ENCODE measurements at regions not wholly inside any gene's neighbourhood (a gene's known extent, or its start where the extent isn't known, plus 50 kb on each side); places are given as distances from the start of the nearest gene placed in this dataset.

DNA sequence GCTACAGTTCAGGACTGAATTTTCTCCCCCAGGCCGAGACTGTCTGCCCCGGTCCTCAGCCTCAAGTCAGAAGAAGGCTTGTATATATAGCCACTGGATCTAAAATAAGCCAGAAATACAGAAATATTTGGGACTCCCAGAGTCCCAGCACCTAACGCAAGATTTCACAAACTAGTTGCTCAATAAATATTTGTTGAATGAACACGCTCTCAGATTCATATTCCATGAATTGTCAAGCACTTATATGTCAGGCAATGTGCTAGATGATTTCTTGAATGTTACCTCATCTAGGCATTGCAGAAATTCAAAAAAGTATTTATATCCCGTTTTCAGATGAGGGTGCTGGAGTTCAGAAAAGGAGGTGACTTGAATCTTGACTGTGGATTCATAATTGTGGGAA is 163.7 kb upstream of the KLHL29 start:
- Histone ChIP-seq H3K4me1 (ENCODE audit: control insufficient read depth in 3 of 3, insufficient read depth in 3 of 3, low read length in 3 of 3) (no peaks in the 10 kb centered on the region), H3K4me3 (ENCODE audit: low read length in 3 of 3) (no peak overlapping the region), H3K9me3 (ENCODE audit: control insufficient read depth in 3 of 3, low read length in 3 of 3) (no peaks in the 10 kb centered on the region), H3K9ac (ENCODE audit: low read depth in 1 of 3, low read length in 3 of 3) (no peak overlapping the region), H3K36me3 (ENCODE audit: control insufficient read depth in 3 of 3, insufficient read depth in 3 of 3, low read length in 3 of 3) (no peaks in the 10 kb centered on the region), H3K27ac (ENCODE audit: low read depth, low read length) (no peak overlapping the region), H3K27me3 (ENCODE audit: control insufficient read depth in 3 of 3, insufficient read depth in 3 of 3, low read length in 3 of 3) (no peaks in the 10 kb centered on the region)

- H3K9me3 ChIP-seq (ENCODE audit: control insufficient read depth in 3 of 3, low read length in 3 of 3) = no peaks in the 10 kb centered on the region
- H3K36me3 ChIP-seq (ENCODE audit: control insufficient read depth in 3 of 3, insufficient read depth in 3 of 3, low read length in 3 of 3) = no peaks in the 10 kb centered on the region
- H3K4me3 ChIP-seq (ENCODE audit: low read length in 3 of 3) = no peak overlapping the region
- no peaks in the 10 kb centered on the region for H3K27me3 ChIP-seq (ENCODE audit: control insufficient read depth in 3 of 3, insufficient read depth in 3 of 3, low read length in 3 of 3)
- H3K4me1 ChIP-seq (ENCODE audit: control insufficient read depth in 3 of 3, insufficient read depth in 3 of 3, low read length in 3 of 3) = no peaks in the 10 kb centered on the region
- H3K27ac ChIP-seq (ENCODE audit: low read depth, low read length) = no peak overlapping the region
- H3K9ac ChIP-seq (ENCODE audit: low read depth in 1 of 3, low read length in 3 of 3) = no peak overlapping the region
Observed at GRCh38 chr2:23221901-23222300, 163.1 kb upstream of the KLHL29 start.

DNA sequence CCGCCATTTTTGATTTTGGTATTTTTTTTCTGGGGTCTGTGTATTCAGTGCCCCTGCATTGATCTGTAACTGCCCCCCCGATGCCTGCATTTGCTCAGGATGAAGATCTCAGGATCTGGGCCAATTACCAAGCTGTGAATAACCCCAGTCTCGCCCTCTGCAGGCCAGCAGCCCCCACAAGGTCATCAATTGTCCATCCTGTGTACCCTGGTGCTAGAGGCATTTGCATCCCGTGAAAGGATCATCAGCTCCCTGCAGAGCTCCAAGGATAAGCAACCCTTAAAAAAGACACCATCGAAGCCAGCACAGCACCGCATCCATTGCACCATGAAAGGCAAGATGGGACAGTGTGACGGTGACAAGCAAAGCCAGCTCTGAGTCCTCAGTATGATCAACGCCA is 154.1 kb upstream of the KLHL29 start:
- H3K9ac ChIP-seq (ENCODE audit: low read depth in 1 of 3, low read length in 3 of 3) = no peak overlapping the region
- no peaks in the 10 kb centered on the region for H3K36me3 ChIP-seq (ENCODE audit: control insufficient read depth in 3 of 3, insufficient read depth in 3 of 3, low read length in 3 of 3)
- no peaks in the 10 kb centered on the region for H3K9me3 ChIP-seq (ENCODE audit: control insufficient read depth in 3 of 3, low read length in 3 of 3)
- no peaks in the 10 kb centered on the region for H3K4me1 ChIP-seq (ENCODE audit: control insufficient read depth in 3 of 3, insufficient read depth in 3 of 3, low read length in 3 of 3)
- H3K27me3 ChIP-seq (ENCODE audit: control insufficient read depth in 3 of 3, insufficient read depth in 3 of 3, low read length in 3 of 3) = no peaks in the 10 kb centered on the region
- H3K4me3 ChIP-seq (ENCODE audit: low read length in 3 of 3) = no peak overlapping the region
- no peak overlapping the region for H3K27ac ChIP-seq (ENCODE audit: low read depth, low read length)

DNA sequence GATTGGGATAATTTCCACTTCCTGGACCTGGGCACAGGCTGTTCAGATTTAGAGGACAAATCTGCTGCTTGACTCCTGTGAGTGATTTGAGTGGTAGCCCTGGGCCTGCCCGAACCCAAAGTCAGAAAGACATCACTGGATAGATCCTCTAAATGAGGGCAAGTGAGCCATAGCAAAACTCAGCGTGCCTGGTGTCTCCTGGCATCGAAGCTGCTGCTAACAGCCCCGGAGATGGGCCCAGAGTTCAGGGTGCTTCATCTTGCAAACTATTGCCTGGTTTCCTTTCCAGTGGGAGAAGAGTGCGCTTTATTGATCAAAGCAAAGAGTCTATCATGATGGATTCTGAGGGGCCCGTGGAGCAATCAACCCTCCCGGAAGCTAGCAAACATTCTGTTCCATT is 153.1 kb upstream of the KLHL29 start:
- H3K9me3 ChIP-seq (ENCODE audit: control insufficient read depth in 3 of 3, low read length in 3 of 3) = no peaks in the 10 kb centered on the region
- no peak overlapping the region for H3K27ac ChIP-seq (ENCODE audit: low read depth, low read length)
- no peak overlapping the region for H3K9ac ChIP-seq (ENCODE audit: low read depth in 1 of 3, low read length in 3 of 3)
- H3K36me3 ChIP-seq (ENCODE audit: control insufficient read depth in 3 of 3, insufficient read depth in 3 of 3, low read length in 3 of 3) = no peaks in the 10 kb centered on the region
- no peak overlapping the region for H3K4me3 ChIP-seq (ENCODE audit: low read length in 3 of 3)
- H3K4me1 ChIP-seq (ENCODE audit: control insufficient read depth in 3 of 3, insufficient read depth in 3 of 3, low read length in 3 of 3) = no peaks in the 10 kb centered on the region
- no peaks in the 10 kb centered on the region for H3K27me3 ChIP-seq (ENCODE audit: control insufficient read depth in 3 of 3, insufficient read depth in 3 of 3, low read length in 3 of 3)

- no peaks in the 10 kb centered on the region for H3K27me3 ChIP-seq (ENCODE audit: control insufficient read depth in 3 of 3, insufficient read depth in 3 of 3, low read length in 3 of 3)
- H3K9me3 ChIP-seq (ENCODE audit: control insufficient read depth in 3 of 3, low read length in 3 of 3) = no peaks in the 10 kb centered on the region
- H3K36me3 ChIP-seq (ENCODE audit: control insufficient read depth in 3 of 3, insufficient read depth in 3 of 3, low read length in 3 of 3) = no peaks in the 10 kb centered on the region
- H3K27ac ChIP-seq (ENCODE audit: low read depth, low read length) = no peak overlapping the region
- no peak overlapping the region for H3K9ac ChIP-seq (ENCODE audit: low read depth in 1 of 3, low read length in 3 of 3)
- no peak overlapping the region for H3K4me3 ChIP-seq (ENCODE audit: low read length in 3 of 3)
- no peaks in the 10 kb centered on the region for H3K4me1 ChIP-seq (ENCODE audit: control insufficient read depth in 3 of 3, insufficient read depth in 3 of 3, low read length in 3 of 3)
Observed at GRCh38 chr2:23235292-23235691, 149.7 kb upstream of the KLHL29 start.

DNA sequence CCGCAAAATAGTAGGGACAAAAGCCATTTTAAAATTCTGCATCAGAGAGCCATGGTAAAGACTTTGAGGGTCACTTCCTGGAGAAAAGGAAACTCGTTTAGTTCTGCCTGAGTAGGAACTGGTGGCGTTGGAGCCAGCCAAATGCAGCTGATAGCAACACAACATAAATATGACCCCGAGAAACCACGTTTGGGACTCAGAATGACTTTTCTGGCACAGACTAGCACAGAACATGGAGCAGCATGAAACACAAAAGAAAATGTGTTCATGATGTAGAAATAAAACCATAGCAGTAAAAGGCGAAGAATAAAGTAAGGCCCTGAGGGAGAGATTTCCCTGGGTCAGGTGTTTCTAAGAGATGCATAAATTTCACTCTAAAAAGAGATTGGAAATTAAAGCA is 149.2 kb upstream of the KLHL29 start:
- no peaks in the 10 kb centered on the region for H3K4me1 ChIP-seq (ENCODE audit: control insufficient read depth in 3 of 3, insufficient read depth in 3 of 3, low read length in 3 of 3)
- no peaks in the 10 kb centered on the region for H3K27me3 ChIP-seq (ENCODE audit: control insufficient read depth in 3 of 3, insufficient read depth in 3 of 3, low read length in 3 of 3)
- H3K4me3 ChIP-seq (ENCODE audit: low read length in 3 of 3) = no peak overlapping the region
- no peak overlapping the region for H3K27ac ChIP-seq (ENCODE audit: low read depth, low read length)
- H3K9ac ChIP-seq (ENCODE audit: low read depth in 1 of 3, low read length in 3 of 3) = no peak overlapping the region
- no peaks in the 10 kb centered on the region for H3K36me3 ChIP-seq (ENCODE audit: control insufficient read depth in 3 of 3, insufficient read depth in 3 of 3, low read length in 3 of 3)
- no peaks in the 10 kb centered on the region for H3K9me3 ChIP-seq (ENCODE audit: control insufficient read depth in 3 of 3, low read length in 3 of 3)

DNA sequence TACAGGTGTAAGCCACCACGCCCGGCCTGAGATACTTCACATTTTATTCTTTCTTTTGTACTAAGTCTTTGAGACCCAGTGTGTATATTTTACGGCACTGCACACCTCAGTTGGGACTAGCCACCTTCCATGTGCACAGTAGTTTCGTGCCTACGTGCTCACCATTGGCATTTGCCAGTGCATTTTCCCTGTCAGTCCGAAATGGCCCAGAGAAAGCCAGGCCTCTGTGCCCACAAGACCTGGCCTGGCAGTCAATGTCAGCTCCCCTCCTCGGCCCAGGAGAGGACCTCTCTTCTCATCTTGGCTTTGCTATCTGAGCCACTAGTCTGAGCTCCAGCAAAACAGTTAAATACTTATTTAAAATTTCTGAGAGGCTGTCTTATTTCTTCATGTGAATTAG is 147.8 kb upstream of the KLHL29 start:
- Histone ChIP-seq H3K27me3 (ENCODE audit: control insufficient read depth in 3 of 3, insufficient read depth in 3 of 3, low read length in 3 of 3) (no peaks in the 10 kb centered on the region), H3K4me3 (ENCODE audit: low read length in 3 of 3) (no peak overlapping the region), H3K9me3 (ENCODE audit: control insufficient read depth in 3 of 3, low read length in 3 of 3) (no peaks in the 10 kb centered on the region), H3K27ac (ENCODE audit: low read depth, low read length) (no peak overlapping the region), H3K9ac (ENCODE audit: low read depth in 1 of 3, low read length in 3 of 3) (no peak overlapping the region), H3K36me3 (ENCODE audit: control insufficient read depth in 3 of 3, insufficient read depth in 3 of 3, low read length in 3 of 3) (no peaks in the 10 kb centered on the region), H3K4me1 (ENCODE audit: control insufficient read depth in 3 of 3, insufficient read depth in 3 of 3, low read length in 3 of 3) (no peaks in the 10 kb centered on the region)

- Histone ChIP-seq H3K4me3 (ENCODE audit: low read length in 3 of 3) (no peak overlapping the region), H3K9me3 (ENCODE audit: control insufficient read depth in 3 of 3, low read length in 3 of 3) (no peaks in the 10 kb centered on the region)
Observed at GRCh38 chr2:23238011-23238657, 146.8 kb upstream of the KLHL29 start.

GRCh38 chr2:23239374-23239773 is 145.6 kb upstream of the KLHL29 start:
- Histone ChIP-seq H3K9me3 (ENCODE audit: control insufficient read depth in 3 of 3, low read length in 3 of 3) (no peaks in the 10 kb centered on the region), H3K4me3 (ENCODE audit: low read length in 3 of 3) (no peak overlapping the region), H3K36me3 (ENCODE audit: control insufficient read depth in 3 of 3, insufficient read depth in 3 of 3, low read length in 3 of 3) (no peaks in the 10 kb centered on the region), H3K4me1 (ENCODE audit: control insufficient read depth in 3 of 3, insufficient read depth in 3 of 3, low read length in 3 of 3) (no peaks in the 10 kb centered on the region), H3K27me3 (ENCODE audit: control insufficient read depth in 3 of 3, insufficient read depth in 3 of 3, low read length in 3 of 3) (no peaks in the 10 kb centered on the region), H3K27ac (ENCODE audit: low read depth, low read length) (no peak overlapping the region), H3K9ac (ENCODE audit: low read depth in 1 of 3, low read length in 3 of 3) (no peak overlapping the region)

More at GRCh38 chr2:23238011-23238657, 146.8 kb upstream of the KLHL29 start:
- Histone ChIP-seq H3K36me3 (ENCODE audit: control insufficient read depth in 3 of 3, insufficient read depth in 3 of 3, low read length in 3 of 3) (no peaks in the 10 kb centered on the region), H3K27me3 (ENCODE audit: control insufficient read depth in 3 of 3, insufficient read depth in 3 of 3, low read length in 3 of 3) (no peaks in the 10 kb centered on the region), H3K4me1 (ENCODE audit: control insufficient read depth in 3 of 3, insufficient read depth in 3 of 3, low read length in 3 of 3) (no peaks in the 10 kb centered on the region), H3K9ac (ENCODE audit: low read depth in 1 of 3, low read length in 3 of 3) (no peak overlapping the region), H3K27ac (ENCODE audit: low read depth, low read length) (no peak overlapping the region)

DNA sequence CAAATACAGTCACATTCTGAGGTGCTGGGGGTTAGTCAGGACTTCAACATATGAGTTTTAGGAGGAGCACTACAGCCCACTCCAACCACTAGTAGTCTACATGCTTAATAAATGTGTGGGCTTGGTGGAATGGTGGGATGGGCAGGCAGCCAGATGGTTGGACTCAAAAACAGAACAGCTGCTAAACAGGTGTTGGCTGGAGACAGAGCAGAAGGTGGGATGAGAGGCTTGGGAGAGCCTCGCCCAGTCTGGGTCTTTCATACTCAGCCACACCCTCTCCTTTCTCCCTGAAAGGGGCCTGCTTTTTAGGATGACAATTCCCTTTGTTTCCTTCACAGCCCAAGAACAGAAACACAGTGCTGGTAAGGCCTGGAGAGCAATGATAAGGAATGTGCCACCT is 143.9 kb upstream of the KLHL29 start:
- no peaks in the 10 kb centered on the region for H3K27me3 ChIP-seq (ENCODE audit: control insufficient read depth in 3 of 3, insufficient read depth in 3 of 3, low read length in 3 of 3)
- H3K4me3 ChIP-seq (ENCODE audit: low read length in 3 of 3) = no peak overlapping the region
- H3K36me3 ChIP-seq (ENCODE audit: control insufficient read depth in 3 of 3, insufficient read depth in 3 of 3, low read length in 3 of 3) = no peaks in the 10 kb centered on the region
- H3K27ac ChIP-seq (ENCODE audit: low read depth, low read length) = no peak overlapping the region
- no peaks in the 10 kb centered on the region for H3K4me1 ChIP-seq (ENCODE audit: control insufficient read depth in 3 of 3, insufficient read depth in 3 of 3, low read length in 3 of 3)
- H3K9ac ChIP-seq (ENCODE audit: low read depth in 1 of 3, low read length in 3 of 3) = no peak overlapping the region
- H3K9me3 ChIP-seq (ENCODE audit: control insufficient read depth in 3 of 3, low read length in 3 of 3) = no peaks in the 10 kb centered on the region
